GM06990 (cell line): ENCODE measurements at regions not wholly inside any gene's neighbourhood (a gene's known extent, or its start where the extent isn't known, plus 50 kb on each side); places are given as distances from the start of the nearest gene placed in this dataset.
"Not testable (repeated sequence)": the region's sequence is repeated elsewhere in the genome, so short reads cannot be mapped to it uniquely, and the experiment has no call there.

Source experiments
- DNase-seq: peaks from one replicate; pipeline ENCODE4 v3.0.0-alpha.2; 2011; ENCODE audit not compliant: insufficient read length; ENCODE audit errors: extremely low read depth
- H3K27me3 ChIP-seq: replicated peaks from 2 replicates; pipeline ENCODE4 v1.6.0; 2011; ENCODE audit warnings: low read length; ENCODE audit not compliant: control insufficient read depth, insufficient read depth
- H3K36me3 ChIP-seq: 2 replicates; pipeline ENCODE4 v1.5.1; 2011; ENCODE audit warnings: low read length; ENCODE audit not compliant: control insufficient read depth, insufficient read depth
- H3K4me3 ChIP-seq: replicated peaks from 2 replicates; pipeline ENCODE4 v1.5.1; 2011; ENCODE audit warnings: low read depth, mild to moderate bottlenecking, control low read depth, low read length
- TF ChIP-seq, protein P1 (sequence below): IDR thresholded peaks from 2 replicates; pipeline ENCODE4 v1.5.1; 2011; ENCODE audit warnings: low read length, control low read depth, mild to moderate bottlenecking, inconsistent platforms; ENCODE audit not compliant: insufficient read depth, poor library complexity, severe bottlenecking

DNA sequence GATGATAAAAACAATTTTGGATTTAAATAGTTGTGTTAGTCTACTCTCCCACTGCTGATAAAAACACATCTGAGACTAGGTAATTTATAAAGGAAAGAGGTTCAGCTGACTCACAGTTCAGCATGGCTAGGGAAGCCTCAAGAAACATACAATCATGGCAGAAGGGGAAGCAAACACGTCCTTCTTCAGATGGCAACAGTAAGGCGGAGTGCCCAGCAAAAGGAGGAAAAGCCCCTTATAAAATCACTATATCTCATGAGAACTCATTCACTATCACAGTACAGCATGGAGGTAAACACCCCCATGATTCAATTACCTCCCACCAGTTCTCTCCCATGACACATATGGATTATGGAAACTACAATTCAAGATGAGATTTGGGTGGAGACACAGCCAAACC is 632.1 kb downstream of the SLC16A7 start:
- TF ChIP-seq, protein P1, sequence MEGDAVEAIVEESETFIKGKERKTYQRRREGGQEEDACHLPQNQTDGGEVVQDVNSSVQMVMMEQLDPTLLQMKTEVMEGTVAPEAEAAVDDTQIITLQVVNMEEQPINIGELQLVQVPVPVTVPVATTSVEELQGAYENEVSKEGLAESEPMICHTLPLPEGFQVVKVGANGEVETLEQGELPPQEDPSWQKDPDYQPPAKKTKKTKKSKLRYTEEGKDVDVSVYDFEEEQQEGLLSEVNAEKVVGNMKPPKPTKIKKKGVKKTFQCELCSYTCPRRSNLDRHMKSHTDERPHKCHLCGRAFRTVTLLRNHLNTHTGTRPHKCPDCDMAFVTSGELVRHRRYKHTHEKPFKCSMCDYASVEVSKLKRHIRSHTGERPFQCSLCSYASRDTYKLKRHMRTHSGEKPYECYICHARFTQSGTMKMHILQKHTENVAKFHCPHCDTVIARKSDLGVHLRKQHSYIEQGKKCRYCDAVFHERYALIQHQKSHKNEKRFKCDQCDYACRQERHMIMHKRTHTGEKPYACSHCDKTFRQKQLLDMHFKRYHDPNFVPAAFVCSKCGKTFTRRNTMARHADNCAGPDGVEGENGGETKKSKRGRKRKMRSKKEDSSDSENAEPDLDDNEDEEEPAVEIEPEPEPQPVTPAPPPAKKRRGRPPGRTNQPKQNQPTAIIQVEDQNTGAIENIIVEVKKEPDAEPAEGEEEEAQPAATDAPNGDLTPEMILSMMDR, result no peak
- DNase-seq, result no peak
- Histone ChIP-seq H3K36me3 (no peaks in the 10 kb centered on the region), H3K4me3 (no peak overlapping the region), H3K27me3 (no peaks in the 10 kb centered on the region)

DNA sequence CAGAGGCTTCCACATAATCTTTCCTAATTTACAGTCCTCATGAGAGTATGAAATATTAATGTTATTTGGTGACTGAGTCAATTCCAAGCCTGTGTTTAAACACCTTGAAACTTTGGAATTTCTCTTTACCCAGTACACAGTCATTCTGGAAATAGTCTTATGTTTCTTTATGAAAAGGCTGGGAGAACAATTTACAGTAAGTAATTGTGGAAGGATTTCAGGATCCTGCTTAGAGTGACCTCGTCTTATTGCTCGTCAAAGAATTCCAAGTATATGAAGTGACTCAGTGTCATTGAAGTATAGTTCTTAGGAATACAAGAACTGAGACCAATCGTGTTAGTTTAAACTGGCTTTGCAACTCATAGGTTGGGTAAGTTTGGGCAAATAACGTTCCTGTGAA is 634.2 kb downstream of the SLC16A7 start:
- Histone ChIP-seq H3K4me3 (no peak overlapping the region), H3K36me3 (no peaks in the 10 kb centered on the region), H3K27me3 (no peaks in the 10 kb centered on the region)
- TF ChIP-seq, protein P1, result no peak
- DNase-seq, result no peak

DNA sequence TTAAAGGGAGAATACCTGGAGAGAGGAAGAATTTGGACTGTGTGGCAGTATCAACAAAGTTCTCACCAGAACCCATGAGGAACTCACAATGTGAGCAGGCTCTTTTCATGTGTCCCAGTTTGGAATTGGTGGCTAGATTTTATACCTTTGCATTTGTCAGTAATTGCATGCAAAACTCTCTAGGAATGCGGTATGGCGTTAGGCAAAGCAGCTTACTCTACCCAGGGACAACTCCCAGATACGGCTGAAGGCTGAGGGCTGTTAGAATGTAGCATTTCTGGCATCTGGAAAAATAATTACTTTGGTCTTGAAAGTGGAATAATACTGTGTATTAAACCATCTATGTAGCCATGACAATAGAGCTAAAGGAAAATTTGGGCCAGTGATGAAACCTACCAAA is 635.5 kb downstream of the SLC16A7 start:
- H3K36me3 ChIP-seq, result no peaks in the 10 kb centered on the region
- H3K4me3 ChIP-seq, result no peak overlapping the region
- DNase-seq, result no peak
- H3K27me3 ChIP-seq, result no peaks in the 10 kb centered on the region
- TF ChIP-seq, protein P1, result no peak

DNA sequence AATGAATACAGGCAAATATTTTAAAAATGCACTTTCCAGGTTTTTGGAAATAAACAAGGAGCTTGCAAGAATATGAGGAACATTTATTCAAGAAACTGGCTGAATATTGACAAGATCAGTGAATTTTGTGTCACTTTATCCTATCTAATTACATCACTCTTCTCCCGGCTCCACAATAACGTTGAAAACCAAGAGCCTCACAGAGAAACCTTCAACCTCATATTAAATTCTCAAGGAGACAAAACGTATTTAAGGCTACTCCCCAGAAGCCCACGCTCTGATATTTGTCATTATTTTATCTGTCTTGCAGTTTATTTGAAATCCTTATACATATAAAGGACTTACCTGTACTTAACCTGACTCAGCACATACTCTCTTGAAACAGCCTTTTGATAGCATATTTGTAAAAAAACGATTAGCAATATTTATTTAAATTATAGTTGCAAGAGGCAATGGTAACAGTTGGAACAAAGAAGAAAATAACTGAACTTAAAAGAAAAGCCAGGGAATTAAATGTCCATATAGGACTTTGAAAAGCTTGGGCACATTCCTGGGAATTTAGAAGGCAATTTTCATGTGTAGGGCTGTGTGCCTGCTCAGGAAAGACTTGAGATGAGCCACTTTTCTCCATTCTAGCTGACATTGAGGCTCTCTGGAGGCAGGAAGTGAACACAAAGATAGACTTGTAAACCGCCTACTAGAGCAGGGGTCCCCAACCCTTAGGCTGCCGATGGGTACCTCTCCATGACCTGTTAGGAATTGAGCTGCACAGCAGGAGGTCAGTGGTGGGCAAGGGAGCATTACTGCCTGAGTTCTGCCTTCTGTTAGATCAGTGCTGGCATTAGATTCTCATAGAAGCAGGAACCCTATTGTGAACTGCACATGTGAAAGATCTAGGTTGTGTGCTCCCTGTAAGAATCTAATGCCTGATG is 636.4 kb downstream of the SLC16A7 start:
- H3K27me3 ChIP-seq, result no peaks in the 10 kb centered on the region
- no peak overlapping the region for H3K4me3 ChIP-seq
- DNase-seq, result no peak
- TF ChIP-seq, protein P1, result no peak
- no peaks in the 10 kb centered on the region for H3K36me3 ChIP-seq

DNA sequence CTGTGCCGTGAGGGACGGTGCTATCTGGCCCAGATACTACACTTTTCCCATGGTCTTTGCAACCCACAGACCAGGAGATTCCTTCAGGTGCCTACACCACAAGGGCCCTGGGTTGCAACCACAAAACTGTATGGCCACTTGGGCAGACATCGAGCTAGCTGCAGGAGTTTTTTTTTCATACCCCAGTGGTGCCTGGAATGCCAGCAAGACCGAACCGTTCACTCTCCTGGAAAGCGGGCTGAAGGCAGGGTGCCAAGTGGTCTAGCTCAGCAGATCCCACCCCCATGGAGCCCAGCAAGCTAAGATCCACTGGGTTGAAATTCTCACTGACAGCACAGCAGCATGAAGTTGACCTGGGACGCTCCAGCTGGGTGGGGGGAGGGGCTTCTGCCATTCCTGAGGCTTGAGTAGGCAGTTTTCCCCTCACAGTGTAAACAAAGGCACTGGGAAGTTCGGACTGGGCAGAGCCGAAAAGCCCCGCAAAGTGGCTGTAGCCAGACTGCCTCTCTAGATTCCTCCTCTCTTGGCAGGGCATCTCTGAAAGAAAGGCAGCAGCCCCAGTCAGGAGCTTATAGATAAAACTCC is 638.9 kb downstream of the SLC16A7 start:
- H3K4me3 ChIP-seq, DNase-seq: not testable (repeated sequence)

DNA sequence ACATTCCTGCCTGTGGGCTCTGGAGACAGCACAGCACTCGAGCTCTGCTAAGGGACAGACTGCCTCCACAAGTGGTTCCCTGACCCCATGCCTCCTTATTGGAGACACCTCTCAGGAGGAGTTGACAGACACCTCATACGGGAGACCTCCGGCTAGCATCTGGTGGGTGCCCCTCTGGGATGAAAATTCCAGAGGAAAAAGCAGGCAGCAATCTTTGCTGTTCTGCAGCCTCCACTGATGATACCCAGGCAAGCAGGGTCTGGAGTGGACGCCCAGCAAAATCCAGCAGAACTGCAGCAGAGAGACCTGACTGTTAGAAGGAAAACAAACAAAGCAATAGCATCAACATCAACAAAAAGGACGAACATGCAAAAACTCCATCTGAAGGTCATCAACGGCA is 639.4 kb downstream of the SLC16A7 start:
- Histone ChIP-seq H3K4me3 (no peak overlapping the region), H3K36me3 (no peaks in the 10 kb centered on the region), H3K27me3 (no peaks in the 10 kb centered on the region)
- DNase-seq, result no peak
- TF ChIP-seq, protein P1, result no peak

More for the DNA sequence above, 638.9 kb downstream of the SLC16A7 start:
- not testable (repeated sequence) for H3K27me3 ChIP-seq, H3K36me3 ChIP-seq

DNA sequence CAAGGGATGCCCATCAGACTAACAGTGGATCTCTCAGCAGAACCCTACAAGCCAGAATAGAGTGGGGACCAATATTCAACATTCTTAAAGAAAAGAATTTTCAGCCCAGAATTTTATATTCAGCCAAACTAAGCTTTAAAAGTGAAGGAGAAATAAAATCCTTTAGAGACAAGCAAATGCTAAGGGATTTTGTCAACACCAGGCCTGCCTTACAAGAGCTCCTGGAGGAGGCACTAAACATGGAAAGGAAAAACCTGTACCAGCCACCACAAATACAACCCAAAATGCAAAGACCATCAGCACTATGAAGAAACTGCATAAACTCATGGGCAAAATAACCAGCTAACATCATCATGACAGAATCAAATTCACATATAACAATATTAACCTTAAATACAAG is 640.6 kb downstream of the SLC16A7 start:
- DNase-seq, H3K36me3 ChIP-seq, H3K4me3 ChIP-seq, H3K27me3 ChIP-seq: not testable (repeated sequence)
